ENCODE measurements at regions not wholly inside any gene's neighbourhood (a gene's known extent, or its start where the extent isn't known, plus 50 kb on each side); places are given as distances from the start of the nearest gene placed in this dataset.

- TF ChIP-seq JUNB (IDR thresholded peaks at IDR 0.05; ENCODE audit: unreplicated experiment) (no peak), CTCF (conservative IDR thresholded peaks at IDR 0.05; ENCODE audit: low read depth in 2 of 2) (no peak), POLR2AphosphoS5 (IDR thresholded peaks at IDR 0.05; ENCODE audit: low read depth) (no peak), REST (IDR thresholded peaks at IDR 0.05; ENCODE audit: unreplicated experiment) (no peak), EZH2 (IDR thresholded peaks at IDR 0.05; ENCODE audit: low read depth, unreplicated experiment) (no peak), CREB1 (CRISPR knock-in tag; IDR thresholded peaks at IDR 0.05; ENCODE audit: low read depth) (no peak)
Measured at GRCh38 chr11:92308366-92308765, 83.7 kb downstream of the FAT3 start.

Data from GM23338 (cell line).